Activated naive CD8-positive, alpha-beta T cell treated with anti-CD3 and anti-CD28 coated beads, Interleukin-2, amount 10 ng/mL, durations not matched to agents 7 days and 5 days (primary cell): ENCODE measurements at regions not wholly inside any gene's neighbourhood (a gene's known extent, or its start where the extent isn't known, plus 50 kb on each side); places are given as distances from the start of the nearest gene placed in this dataset.
"Not testable (repeated sequence)": the region's sequence is repeated elsewhere in the genome, so short reads cannot be mapped to it uniquely, and the experiment has no call there.

Experiments
- ATAC-seq: fragments of 150-1000 bp; cut with Tn5 transposase; one replicate; pipeline ENCODE4 v1.10.0; 2021; ENCODE audit warnings: low read depth, moderate library complexity
- POLR2A ChIA-PET: fragments of 350-600 bp; sonication (Branson Sonifier 250); formaldehyde crosslinking; loops from one replicate; lab custom pipeline; 2021; ENCODE audit warnings: antibody characterized with exemption; lab: Charles Lee
- DNase-seq: peaks from one replicate; pipeline ENCODE4 v3.0.0; 2021
- H3K27ac Mint-ChIP-seq: one replicate; pipeline ENCODE4 v1.8.0; 2022; ENCODE audit warnings: mild to moderate bottlenecking, mixed read lengths
- H3K27me3 Mint-ChIP-seq: one replicate; pipeline ENCODE4 v1.8.0; 2022; ENCODE audit warnings: mild to moderate bottlenecking, moderate library complexity, mixed read lengths
- H3K36me3 Mint-ChIP-seq: one replicate; pipeline ENCODE4 v1.8.0; 2021; ENCODE audit warnings: mild to moderate bottlenecking, mixed read lengths
- H3K4me1 Mint-ChIP-seq: one replicate; pipeline ENCODE4 v1.8.0; 2021; ENCODE audit warnings: mixed read lengths
- H3K4me3 Mint-ChIP-seq: one replicate; pipeline ENCODE4 v1.8.0; 2022; ENCODE audit warnings: mild to moderate bottlenecking, moderate library complexity, mixed read lengths
- H3K9me3 Mint-ChIP-seq: one replicate; pipeline ENCODE4 v1.8.0; 2021; ENCODE audit warnings: mixed read lengths

DNA sequence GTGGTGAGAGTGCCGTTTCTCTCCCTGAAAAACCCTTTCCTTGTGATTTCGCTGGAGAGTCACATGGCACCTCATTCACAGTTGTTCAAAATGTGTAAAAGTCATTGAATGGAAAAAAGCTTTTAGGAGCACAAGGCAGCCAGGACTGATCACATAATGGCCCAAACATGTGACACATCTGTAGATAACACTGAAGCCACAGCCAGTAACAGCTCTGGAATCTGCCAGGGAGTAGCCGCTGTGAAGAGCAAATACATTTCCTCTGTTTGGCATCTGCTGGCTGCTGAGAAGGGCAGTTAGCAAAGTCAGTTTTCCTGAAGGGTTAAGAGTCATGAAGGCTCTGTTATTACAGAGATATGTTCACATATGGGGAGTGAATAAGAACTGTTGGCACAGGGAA lies 271.8 kb downstream of the NNT start:
- no peak overlapping the region for H3K27ac Mint-ChIP-seq
- H3K36me3 Mint-ChIP-seq: no peaks in the 10 kb centered on the region
- no peak for DNase-seq
- ATAC-seq: no peak
- no peaks in the 10 kb centered on the region for H3K4me1 Mint-ChIP-seq
- H3K4me3 Mint-ChIP-seq: no peak overlapping the region
- POLR2A ChIA-PET: no interaction called here
- H3K9me3 Mint-ChIP-seq: no peaks in the 10 kb centered on the region
- no peaks in the 10 kb centered on the region for H3K27me3 Mint-ChIP-seq

GRCh38 chr5:43873791-43874190 lies 270.8 kb downstream of the NNT start:
- no peak for DNase-seq
- Mint-ChIP-seq H3K4me1 (no peaks in the 10 kb centered on the region), H3K36me3 (no peaks in the 10 kb centered on the region), H3K9me3 (no peaks in the 10 kb centered on the region), H3K4me3 (no peak overlapping the region), H3K27ac (no peak overlapping the region), H3K27me3 (no peaks in the 10 kb centered on the region)
- ATAC-seq: no peak
- POLR2A ChIA-PET: no interaction called here

GRCh38 chr5:43859309-43859708 lies 256.3 kb downstream of the NNT start:
- H3K4me1 Mint-ChIP-seq: no peaks in the 10 kb centered on the region
- POLR2A ChIA-PET: no interaction called here
- no peak overlapping the region for H3K27ac Mint-ChIP-seq

DNA sequence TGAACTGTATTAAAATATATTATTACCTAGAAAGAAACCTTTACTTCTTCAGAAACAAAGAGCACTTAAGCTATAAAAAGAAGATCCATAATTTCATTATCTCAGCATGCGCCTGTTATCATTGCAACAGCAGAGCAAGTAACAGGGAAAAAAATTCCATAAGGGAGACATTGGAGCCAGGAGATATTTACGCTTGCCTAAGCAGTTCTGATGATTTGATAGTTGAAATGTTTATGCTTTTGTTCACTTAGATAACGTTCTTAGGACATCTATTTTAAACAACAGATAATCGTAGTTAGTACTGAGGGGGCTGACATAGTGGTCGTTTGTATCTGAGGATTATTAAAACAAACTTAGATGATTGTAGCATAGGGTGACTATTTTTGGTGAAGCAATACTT lies 252.5 kb downstream of the NNT start:
- Mint-ChIP-seq H3K9me3 (no peaks in the 10 kb centered on the region), H3K27ac (no peak overlapping the region), H3K36me3 (no peaks in the 10 kb centered on the region), H3K27me3 (no peaks in the 10 kb centered on the region), H3K4me3 (no peak overlapping the region), H3K4me1 (no peaks in the 10 kb centered on the region)
- ATAC-seq: no peak
- POLR2A ChIA-PET: no interaction called here
- no peak for DNase-seq

More at GRCh38 chr5:43859309-43859708, 256.3 kb downstream of the NNT start:
- no peak for DNase-seq
- no peak overlapping the region for H3K4me3 Mint-ChIP-seq
- H3K27me3 Mint-ChIP-seq: no peaks in the 10 kb centered on the region
- no peak for ATAC-seq
- H3K9me3 Mint-ChIP-seq: no peaks in the 10 kb centered on the region
- no peaks in the 10 kb centered on the region for H3K36me3 Mint-ChIP-seq

DNA sequence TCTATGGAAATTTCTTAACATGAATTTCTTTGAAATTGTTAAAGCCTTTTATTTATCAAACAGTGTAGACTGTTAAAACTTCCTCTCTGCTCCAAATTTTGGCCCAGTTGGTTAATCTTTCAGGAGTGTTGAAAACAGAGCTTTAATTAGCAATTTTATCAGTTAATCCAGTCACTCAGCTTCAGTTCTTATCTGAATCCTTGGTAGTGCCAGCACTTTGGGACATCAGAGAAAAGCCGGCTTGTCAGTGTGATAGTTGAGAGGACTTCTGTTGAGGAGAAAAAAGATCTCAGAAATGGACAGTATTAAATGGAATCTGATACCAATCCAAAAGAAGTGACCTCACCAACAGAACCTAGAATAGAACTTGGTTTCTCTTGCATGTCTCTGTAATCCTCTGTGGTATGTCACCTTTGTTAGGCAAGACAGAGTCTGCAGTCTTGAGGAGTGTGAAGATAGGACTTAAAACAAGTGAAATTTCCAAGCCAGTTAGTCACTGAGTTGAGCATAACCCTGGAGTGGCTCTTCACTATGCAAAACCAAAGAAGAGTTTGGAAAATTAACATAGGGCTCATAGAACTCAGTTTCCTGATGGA lies 251.8 kb downstream of the NNT start:
- no peaks in the 10 kb centered on the region for H3K4me1 Mint-ChIP-seq
- H3K9me3 Mint-ChIP-seq: no peaks in the 10 kb centered on the region
- DNase-seq (no peak), ATAC-seq (no peak)
- H3K4me3 Mint-ChIP-seq: no peak overlapping the region
- H3K27ac Mint-ChIP-seq: no peak overlapping the region
- POLR2A ChIA-PET: no interaction called here
- no peaks in the 10 kb centered on the region for H3K36me3 Mint-ChIP-seq
- no peaks in the 10 kb centered on the region for H3K27me3 Mint-ChIP-seq

DNA sequence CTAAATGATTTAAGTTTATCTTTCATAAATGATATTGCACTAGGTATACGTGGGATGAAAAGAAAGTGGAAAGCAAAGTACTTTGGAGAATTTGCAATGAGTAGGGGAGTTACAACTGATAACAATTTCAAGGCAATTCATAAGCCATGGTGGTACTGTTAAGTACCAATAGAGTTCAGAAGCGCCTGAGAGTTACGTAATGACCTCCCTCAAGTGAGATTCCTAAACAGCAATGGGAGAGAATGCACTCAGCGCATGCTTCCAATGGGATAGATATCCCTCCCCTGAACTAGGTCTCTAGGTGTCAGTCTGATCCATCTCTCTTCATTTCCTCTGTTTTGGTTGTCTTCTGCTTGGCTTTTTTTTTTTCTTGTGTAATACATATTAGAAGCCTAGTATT lies 249.3 kb downstream of the NNT start:
- no peak overlapping the region for H3K4me3 Mint-ChIP-seq
- H3K27ac Mint-ChIP-seq: no peak overlapping the region
- DNase-seq (no peak), ATAC-seq (no peak)
- POLR2A ChIA-PET: no interaction called here
- no peaks in the 10 kb centered on the region for H3K4me1 Mint-ChIP-seq
- H3K36me3 Mint-ChIP-seq: no peaks in the 10 kb centered on the region
- no peaks in the 10 kb centered on the region for H3K27me3 Mint-ChIP-seq
- H3K9me3 Mint-ChIP-seq: no peaks in the 10 kb centered on the region

- POLR2A ChIA-PET: no interaction called here
- ATAC-seq: no peak
- DNase-seq: no peak
- Mint-ChIP-seq H3K4me3 (no peak overlapping the region), H3K36me3 (no peaks in the 10 kb centered on the region), H3K27ac (no peak overlapping the region), H3K27me3 (no peaks in the 10 kb centered on the region), H3K4me1 (no peaks in the 10 kb centered on the region), H3K9me3 (no peaks in the 10 kb centered on the region)
Observed at GRCh38 chr5:43851741-43852140, 248.8 kb downstream of the NNT start.

GRCh38 chr5:43840424-43841125 lies 237.6 kb downstream of the NNT start:
- DNase-seq (no peak), ATAC-seq (no peak)

GRCh38 chr5:43839218-43839617 lies 236.2 kb downstream of the NNT start:
- ATAC-seq: no peak
- Mint-ChIP-seq H3K4me3 (no peak overlapping the region), H3K27ac (no peak overlapping the region), H3K27me3 (no peaks in the 10 kb centered on the region), H3K4me1 (no peaks in the 10 kb centered on the region), H3K9me3 (no peaks in the 10 kb centered on the region), H3K36me3 (no peaks in the 10 kb centered on the region)
- no peak for DNase-seq
- POLR2A ChIA-PET: no interaction called here

More at GRCh38 chr5:43840424-43841125, 237.6 kb downstream of the NNT start:
- POLR2A ChIA-PET: no interaction called here
- Mint-ChIP-seq H3K36me3 (no peaks in the 10 kb centered on the region), H3K27me3 (no peaks in the 10 kb centered on the region), H3K4me3 (no peak overlapping the region), H3K4me1 (no peaks in the 10 kb centered on the region), H3K9me3 (no peaks in the 10 kb centered on the region), H3K27ac (no peak overlapping the region)

- Mint-ChIP-seq H3K4me1 (no peaks in the 10 kb centered on the region), H3K9me3 (no peaks in the 10 kb centered on the region), H3K4me3 (no peak overlapping the region)
Observed at GRCh38 chr5:43837996-43838395, 235.0 kb downstream of the NNT start.

DNA sequence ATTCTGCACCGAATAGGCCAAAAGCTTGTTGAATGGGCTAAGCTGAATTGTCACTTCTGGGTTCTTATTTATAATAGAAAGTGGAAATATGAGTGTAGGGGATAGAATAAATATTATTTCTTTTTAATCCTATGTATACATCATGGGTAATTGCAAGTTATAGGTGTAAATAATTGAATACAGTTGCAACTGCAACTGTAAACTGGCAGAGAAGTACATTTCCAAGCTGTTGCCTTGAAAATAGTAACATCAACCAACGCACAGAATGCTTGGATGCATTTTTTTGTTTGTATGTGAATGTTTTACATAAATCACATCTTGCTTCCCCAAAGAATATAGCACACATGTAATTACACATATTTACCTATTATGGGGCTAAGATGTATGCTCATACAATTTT lies 234.1 kb downstream of the NNT start:
- POLR2A ChIA-PET: no interaction called here
- no peaks in the 10 kb centered on the region for H3K9me3 Mint-ChIP-seq
- ATAC-seq: no peak

More at GRCh38 chr5:43837996-43838395, 235.0 kb downstream of the NNT start:
- DNase-seq: no peak
- POLR2A ChIA-PET: no interaction called here
- Mint-ChIP-seq H3K36me3 (no peaks in the 10 kb centered on the region), H3K27ac (no peak overlapping the region), H3K27me3 (no peaks in the 10 kb centered on the region)
- no peak for ATAC-seq

GRCh38 chr5:43833961-43834360 lies 231.0 kb downstream of the NNT start:
- no peaks in the 10 kb centered on the region for H3K27me3 Mint-ChIP-seq
- no peak overlapping the region for H3K27ac Mint-ChIP-seq
- H3K9me3 Mint-ChIP-seq: no peaks in the 10 kb centered on the region
- ATAC-seq (no peak), DNase-seq (no peak)
- H3K4me3 Mint-ChIP-seq: no peak overlapping the region
- H3K36me3 Mint-ChIP-seq: no peaks in the 10 kb centered on the region
- H3K4me1 Mint-ChIP-seq: no peaks in the 10 kb centered on the region
- POLR2A ChIA-PET: no interaction called here

More for the DNA sequence above, 234.1 kb downstream of the NNT start:
- Mint-ChIP-seq H3K4me3 (no peak overlapping the region), H3K4me1 (no peaks in the 10 kb centered on the region), H3K27me3 (no peaks in the 10 kb centered on the region), H3K27ac (no peak overlapping the region), H3K36me3 (no peaks in the 10 kb centered on the region)
- DNase-seq: no peak

DNA sequence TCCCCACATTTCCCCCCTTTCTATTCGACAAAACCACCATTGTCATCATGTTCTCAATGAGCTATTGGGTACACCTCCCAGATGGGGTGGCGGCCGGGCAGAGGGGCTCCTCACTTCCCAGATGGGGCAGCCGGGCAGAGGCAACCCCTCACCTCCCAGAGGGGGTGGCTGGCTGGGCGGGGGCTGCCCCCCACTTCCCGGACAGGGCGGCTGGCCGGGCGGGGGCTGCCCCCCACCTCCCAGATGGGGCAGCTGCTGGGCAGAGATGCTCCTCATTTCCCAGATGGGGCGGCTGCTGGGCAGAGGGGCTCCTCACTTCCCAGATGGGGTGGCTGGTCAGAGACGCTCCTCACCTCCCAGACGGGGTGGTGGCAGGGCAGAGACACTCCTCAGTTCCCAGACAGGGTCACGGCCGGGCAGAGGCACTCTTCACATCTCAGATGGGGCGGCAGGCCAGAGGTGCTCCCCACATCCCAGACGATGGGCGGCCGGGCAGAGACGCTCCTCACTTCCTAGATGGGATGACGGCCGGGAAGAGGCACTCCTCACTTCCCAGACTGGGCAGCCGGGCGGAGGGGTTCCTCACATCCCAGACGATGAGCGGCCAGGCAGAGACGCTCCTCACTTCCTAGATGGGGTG lies 221.5 kb downstream of the NNT start:
- H3K9me3 Mint-ChIP-seq, ATAC-seq, POLR2A ChIA-PET, H3K4me1 Mint-ChIP-seq, H3K36me3 Mint-ChIP-seq, H3K27me3 Mint-ChIP-seq, H3K27ac Mint-ChIP-seq, DNase-seq, H3K4me3 Mint-ChIP-seq: not testable (repeated sequence)

GRCh38 chr5:43818394-43818793 lies 215.4 kb downstream of the NNT start:
- H3K27ac Mint-ChIP-seq, DNase-seq, H3K27me3 Mint-ChIP-seq, ATAC-seq, H3K36me3 Mint-ChIP-seq, H3K4me3 Mint-ChIP-seq, H3K4me1 Mint-ChIP-seq, POLR2A ChIA-PET: not testable (repeated sequence)
- peaks cover 12% of the 10 kb centered on the region for H3K9me3 Mint-ChIP-seq
